Inferior parietal cortex (tissue), 1 donor: ENCODE measurements at regions not wholly inside any gene's neighbourhood (a gene's known extent, or its start where the extent isn't known, plus 50 kb on each side); places are given as distances from the start of the nearest gene placed in this dataset.
A peak's percentile ranks its signal among the peaks of the same experiment; 100 is the strongest.

Experiments used
- DNase-seq: peaks from one replicate; pipeline ENCODE4 v3.0.0-alpha.2; 2016; ENCODE audit errors: extremely low spot score

GRCh38 chr6:168909288-168909687 is 344.4 kb downstream of the THBS2 start:
- DNase-seq: no peak

GRCh38 chr6:168908887-168909286 is 344.8 kb downstream of the THBS2 start:
- no peak for DNase-seq

GRCh38 chr6:168908166-168908565 is 345.5 kb downstream of the THBS2 start:
- DNase-seq: no peak

GRCh38 chr6:168906391-168906790 is 347.3 kb downstream of the THBS2 start:
- DNase-seq: no peak

GRCh38 chr6:168905451-168906090 is 348.1 kb downstream of the THBS2 start:
- no peak for DNase-seq

- DNase-seq: no peak
Measured at GRCh38 chr6:168903613-168904345, 349.9 kb downstream of the THBS2 start.

- no peak for DNase-seq
Measured at GRCh38 chr6:168902075-168902474, 351.6 kb downstream of the THBS2 start.

- no peak for DNase-seq
Measured at GRCh38 chr6:168901076-168901475, 352.6 kb downstream of the THBS2 start.

GRCh38 chr6:168896321-168896720 is 357.3 kb downstream of the THBS2 start:
- DNase-seq: no peak

- peak; percentile 84 for DNase-seq
Measured at GRCh38 chr6:168895102-168895812, 358.4 kb downstream of the THBS2 start.

- DNase-seq: no peak
Measured at GRCh38 chr6:168892031-168892430, 361.6 kb downstream of the THBS2 start.

- DNase-seq: no peak
Measured at GRCh38 chr6:168890981-168891365, 362.7 kb downstream of the THBS2 start.

- DNase-seq: no peak
Measured at GRCh38 chr6:168890306-168890980, 363.2 kb downstream of the THBS2 start.

GRCh38 chr6:168888786-168889345 is 364.8 kb downstream of the THBS2 start:
- DNase-seq: no peak

- DNase-seq: no peak
Measured at GRCh38 chr6:168888102-168888501, 365.5 kb downstream of the THBS2 start.

- no peak for DNase-seq
Measured at GRCh38 chr6:168887621-168888020, 366.0 kb downstream of the THBS2 start.

- no peak for DNase-seq
Measured at GRCh38 chr6:168886964-168887363, 366.7 kb downstream of the THBS2 start.

- DNase-seq: no peak
Measured at GRCh38 chr6:168885751-168886742, 367.6 kb downstream of the THBS2 start.

- no peak for DNase-seq
Measured at GRCh38 chr6:168885196-168885595, 368.4 kb downstream of the THBS2 start.

- DNase-seq: peak; percentile 77
Measured at GRCh38 chr6:168884646-168885086, 369.0 kb downstream of the THBS2 start.
